ENCODE measurements at regions not wholly inside any gene's neighbourhood (a gene's known extent, or its start where the extent isn't known, plus 50 kb on each side); places are given as distances from the start of the nearest gene placed in this dataset.

GRCh38 chrX:41023098-41023497, 62.1 kb upstream of the USP9X start:
- Mint-ChIP-seq H3K9me3 (peaks cover 59% of the 10 kb centered on the region in 2 experiments), H3K4me3 (no peak overlapping the region), H3K4me1 (peaks cover 32 to 42% of the 10 kb centered on the region in 2 experiments), H3K27me3 (ENCODE audit: low read depth) (no peaks in the 10 kb centered on the region), H3K27ac (no peak overlapping the region), H3K36me3 (ENCODE audit: insufficient read depth in 1 of 3, low read depth in 3 of 3) (peaks cover 5 to 17% (median 11%) of the 10 kb centered on the region in 3 experiments; a peak in 6 of 7 replicates)
- no peak overlapping the region for H3K4ac ChIP-seq (ENCODE audit: low read depth, low read length)
- H3K79me2 ChIP-seq (ENCODE audit: insufficient read depth, low read length): no peaks in the 10 kb centered on the region
- H2BK20ac ChIP-seq (ENCODE audit: low read depth, low read length, poor library complexity, severe bottlenecking): no peak overlapping the region
- H2BK5ac ChIP-seq (ENCODE audit: insufficient read length, low read length): no peak overlapping the region
- H3K18ac ChIP-seq (ENCODE audit: insufficient read length, low read depth, low read length): no peak overlapping the region
- TF ChIP-seq, protein P1, sequence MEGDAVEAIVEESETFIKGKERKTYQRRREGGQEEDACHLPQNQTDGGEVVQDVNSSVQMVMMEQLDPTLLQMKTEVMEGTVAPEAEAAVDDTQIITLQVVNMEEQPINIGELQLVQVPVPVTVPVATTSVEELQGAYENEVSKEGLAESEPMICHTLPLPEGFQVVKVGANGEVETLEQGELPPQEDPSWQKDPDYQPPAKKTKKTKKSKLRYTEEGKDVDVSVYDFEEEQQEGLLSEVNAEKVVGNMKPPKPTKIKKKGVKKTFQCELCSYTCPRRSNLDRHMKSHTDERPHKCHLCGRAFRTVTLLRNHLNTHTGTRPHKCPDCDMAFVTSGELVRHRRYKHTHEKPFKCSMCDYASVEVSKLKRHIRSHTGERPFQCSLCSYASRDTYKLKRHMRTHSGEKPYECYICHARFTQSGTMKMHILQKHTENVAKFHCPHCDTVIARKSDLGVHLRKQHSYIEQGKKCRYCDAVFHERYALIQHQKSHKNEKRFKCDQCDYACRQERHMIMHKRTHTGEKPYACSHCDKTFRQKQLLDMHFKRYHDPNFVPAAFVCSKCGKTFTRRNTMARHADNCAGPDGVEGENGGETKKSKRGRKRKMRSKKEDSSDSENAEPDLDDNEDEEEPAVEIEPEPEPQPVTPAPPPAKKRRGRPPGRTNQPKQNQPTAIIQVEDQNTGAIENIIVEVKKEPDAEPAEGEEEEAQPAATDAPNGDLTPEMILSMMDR (conservative IDR thresholded peaks at IDR 0.05): no peak
- WGBS (ENCODE audit: extremely low coverage, insufficient read length, low lambda C conversion rate): no CpG with 5 or more reads among the region's 3 CpGs
- H4K5ac ChIP-seq (ENCODE audit: insufficient read length, low read depth, low read length): no peak overlapping the region
- no peak overlapping the region for H2BK120ac ChIP-seq (ENCODE audit: low read depth, low read length, poor library complexity, severe bottlenecking)
- no peaks in the 10 kb centered on the region for H3K9me3 ChIP-seq (ENCODE audit: control insufficient read depth, low read depth, low read length)
- H3K9ac ChIP-seq (ENCODE audit: extremely low read depth, insufficient read length, low read length): no peak overlapping the region
- DNase-seq: no peak
- H3T11ph ChIP-seq (ENCODE audit: low read length): no peak overlapping the region
- H3K23ac ChIP-seq (ENCODE audit: insufficient read length, low read depth, low read length): no peak overlapping the region
- peaks cover 12% of the 10 kb centered on the region; the same call in 1 of the 2 replicates for H3K4me1 ChIP-seq (ENCODE audit: insufficient read depth, low read length)
- H4K91ac ChIP-seq (ENCODE audit: insufficient read length, low read depth, low read length): no peak overlapping the region
- no peak overlapping the region for H2AFZ ChIP-seq (ENCODE audit: low read length)
- no peak overlapping the region for H2BK12ac ChIP-seq (ENCODE audit: insufficient read length, low read depth, low read length)
- no peaks in the 10 kb centered on the region for H4K20me1 ChIP-seq (ENCODE audit: control insufficient read depth, insufficient read depth, insufficient read length)
- no peak overlapping the region for H3K14ac ChIP-seq (ENCODE audit: insufficient read depth, low read length)
- H3K79me1 ChIP-seq (ENCODE audit: insufficient read depth, low read depth, low read length, poor library complexity, severe bottlenecking): no peaks in the 10 kb centered on the region
- H2BK15ac ChIP-seq (ENCODE audit: low read depth, low read length): no peak overlapping the region
- no peak overlapping the region for H3K4me2 ChIP-seq (ENCODE audit: insufficient read depth, insufficient read length, low read length)
- H3K27ac ChIP-seq (ENCODE audit: insufficient read length, low read depth, low read length): no peak overlapping the region
- no peak overlapping the region for H2AK5ac ChIP-seq (ENCODE audit: insufficient read length, low read length)
- no peak overlapping the region for H4K8ac ChIP-seq (replicated peaks; ENCODE audit: insufficient read length, low read depth, low read length)
- H3K56ac ChIP-seq (ENCODE audit: insufficient read length, low read depth, low read length): no peak overlapping the region
- no peaks in the 10 kb centered on the region for H3K27me3 ChIP-seq (ENCODE audit: insufficient read depth, low read length)
- no peaks in the 10 kb centered on the region for H3K23me2 ChIP-seq (ENCODE audit: insufficient read length, low read depth, low read length, poor library complexity, severe bottlenecking)
